ENCODE measurements at regions not wholly inside any gene's neighbourhood (a gene's known extent, or its start where the extent isn't known, plus 50 kb on each side); places are given as distances from the start of the nearest gene placed in this dataset.

DNA sequence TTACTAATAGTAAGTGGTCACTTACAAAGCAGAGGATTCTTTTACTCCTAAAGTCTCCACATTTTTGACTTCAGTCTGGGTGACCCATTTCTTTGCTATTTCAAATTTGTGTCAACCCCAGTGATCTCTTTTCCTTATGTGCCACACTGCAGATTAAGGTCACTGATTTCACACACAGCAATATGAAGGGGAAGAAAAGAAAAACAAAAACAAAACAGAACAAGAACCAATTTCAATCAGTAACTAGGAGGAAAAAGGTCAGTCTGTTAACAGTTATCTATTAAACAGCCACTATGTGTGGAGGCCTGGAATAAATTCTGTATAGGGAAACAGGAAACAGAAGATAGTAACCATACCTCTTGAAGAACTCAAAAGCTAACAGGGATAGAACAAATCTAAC is 72.0 kb upstream of the ACVR2A start:
- no peak for TF ChIP-seq CTCF (IDR thresholded peaks at IDR 0.05)
- no peak for TF ChIP-seq POLR2AphosphoS5 (IDR thresholded peaks at IDR 0.05; ENCODE audit: low read depth, low read length)
- TF ChIP-seq, protein P1, sequence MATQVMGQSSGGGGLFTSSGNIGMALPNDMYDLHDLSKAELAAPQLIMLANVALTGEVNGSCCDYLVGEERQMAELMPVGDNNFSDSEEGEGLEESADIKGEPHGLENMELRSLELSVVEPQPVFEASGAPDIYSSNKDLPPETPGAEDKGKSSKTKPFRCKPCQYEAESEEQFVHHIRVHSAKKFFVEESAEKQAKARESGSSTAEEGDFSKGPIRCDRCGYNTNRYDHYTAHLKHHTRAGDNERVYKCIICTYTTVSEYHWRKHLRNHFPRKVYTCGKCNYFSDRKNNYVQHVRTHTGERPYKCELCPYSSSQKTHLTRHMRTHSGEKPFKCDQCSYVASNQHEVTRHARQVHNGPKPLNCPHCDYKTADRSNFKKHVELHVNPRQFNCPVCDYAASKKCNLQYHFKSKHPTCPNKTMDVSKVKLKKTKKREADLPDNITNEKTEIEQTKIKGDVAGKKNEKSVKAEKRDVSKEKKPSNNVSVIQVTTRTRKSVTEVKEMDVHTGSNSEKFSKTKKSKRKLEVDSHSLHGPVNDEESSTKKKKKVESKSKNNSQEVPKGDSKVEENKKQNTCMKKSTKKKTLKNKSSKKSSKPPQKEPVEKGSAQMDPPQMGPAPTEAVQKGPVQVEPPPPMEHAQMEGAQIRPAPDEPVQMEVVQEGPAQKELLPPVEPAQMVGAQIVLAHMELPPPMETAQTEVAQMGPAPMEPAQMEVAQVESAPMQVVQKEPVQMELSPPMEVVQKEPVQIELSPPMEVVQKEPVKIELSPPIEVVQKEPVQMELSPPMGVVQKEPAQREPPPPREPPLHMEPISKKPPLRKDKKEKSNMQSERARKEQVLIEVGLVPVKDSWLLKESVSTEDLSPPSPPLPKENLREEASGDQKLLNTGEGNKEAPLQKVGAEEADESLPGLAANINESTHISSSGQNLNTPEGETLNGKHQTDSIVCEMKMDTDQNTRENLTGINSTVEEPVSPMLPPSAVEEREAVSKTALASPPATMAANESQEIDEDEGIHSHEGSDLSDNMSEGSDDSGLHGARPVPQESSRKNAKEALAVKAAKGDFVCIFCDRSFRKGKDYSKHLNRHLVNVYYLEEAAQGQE (IDR thresholded peaks at IDR 0.05; ENCODE audit: insufficient read depth in 1 of 2, low read depth in 2 of 2, low read length in 1 of 2): no peak
